ENCODE measurements at regions not wholly inside any gene's neighbourhood (a gene's known extent, or its start where the extent isn't known, plus 50 kb on each side); places are given as distances from the start of the nearest gene placed in this dataset.

- no peak for TF ChIP-seq CTCF (IDR thresholded peaks at IDR 0.05; ENCODE audit: poor library complexity)
- no peak for TF ChIP-seq EZH2phosphoT487 (IDR thresholded peaks at IDR 0.05; ENCODE audit: low read depth, severe bottlenecking, unreplicated experiment)
- no peak for TF ChIP-seq EZH2 (IDR thresholded peaks at IDR 0.05; ENCODE audit: borderline replicate concordance)
These were observed 118.1 kb downstream of the INHBB start for GRCh38 chr2:120463996-120464395.

Data from hepatocyte (in vitro differentiated cells).